GM12878 (cell line): ENCODE measurements at regions not wholly inside any gene's neighbourhood (a gene's known extent, or its start where the extent isn't known, plus 50 kb on each side); places are given as distances from the start of the nearest gene placed in this dataset.

Source experiments
- POLR2A ChIP-seq: IDR thresholded peaks from 2 replicates; pipeline ENCODE4 v1.6.1; 2011; ENCODE audit warnings: low read depth, mild to moderate bottlenecking, low read length
- POLR2AphosphoS5 ChIP-seq: IDR thresholded peaks from 2 replicates; pipeline ENCODE4 v1.6.1; 2011; ENCODE audit warnings: mild to moderate bottlenecking, low read length, inconsistent platforms
- RAD21 ChIP-seq: IDR thresholded peaks from 2 replicates; pipeline ENCODE4 v1.6.1; 2011; ENCODE audit warnings: mild to moderate bottlenecking, low read depth, low read length, moderate library complexity; ENCODE audit not compliant: insufficient read depth
- RFX5 ChIP-seq: IDR thresholded peaks from 2 replicates; pipeline ENCODE4 v1.6.1; 2011; ENCODE audit warnings: low read depth, low read length, improper control_type of control experiment
- YY1 ChIP-seq: IDR thresholded peaks from 2 replicates; pipeline ENCODE4 v1.6.1; 2011; ENCODE audit warnings: low read depth, mild to moderate bottlenecking, low read length

GRCh38 chr4:14218641-14219040 is 591.1 kb upstream of the BOD1L1 start:
- TF ChIP-seq POLR2A (no peak), RFX5 (no peak), YY1 (no peak), POLR2AphosphoS5 (no peak), RAD21 (no peak)
